HG03064 (cell line): ENCODE measurements at regions not wholly inside any gene's neighbourhood (a gene's known extent, or its start where the extent isn't known, plus 50 kb on each side); places are given as distances from the start of the nearest gene placed in this dataset.
"Not testable (repeated sequence)": the region's sequence is repeated elsewhere in the genome, so short reads cannot be mapped to it uniquely, and the experiment has no call there.

Experiments
- ATAC-seq: cut with Tn5 transposase; IDR thresholded peaks from one replicate; pipeline ENCODE4 v1.9.1; 2021; ENCODE audit warnings: low read depth; ENCODE audit not compliant: unreplicated experiment

DNA sequence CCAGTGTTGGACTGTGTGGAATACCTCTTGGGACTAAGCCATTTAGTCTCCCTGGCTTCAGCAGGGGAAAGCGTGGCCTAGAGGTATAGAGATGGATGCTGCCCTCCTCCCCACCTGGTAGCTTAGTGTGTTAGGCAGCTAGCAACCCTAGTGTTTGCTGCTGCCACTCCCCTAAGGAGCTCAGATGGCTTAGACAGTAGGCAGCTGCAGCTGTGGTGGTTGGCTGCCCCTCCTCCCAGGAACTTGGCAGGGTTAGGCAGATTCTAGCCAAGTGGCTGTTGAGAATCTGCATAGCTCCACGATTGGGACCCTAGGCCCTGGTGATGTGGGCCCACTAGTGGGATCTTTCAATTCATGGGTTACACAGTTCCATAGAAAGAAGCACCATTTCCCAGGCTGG is 550.4 kb upstream of the CHAC2 start:
- ATAC-seq, result no peak

- ATAC-seq, result no peak
These were observed 550.8 kb upstream of the CHAC2 start for GRCh38 chr2:53216805-53217204.

GRCh38 chr2:53212576-53212975 is 555.0 kb upstream of the CHAC2 start:
- no peak for ATAC-seq

GRCh38 chr2:53211201-53211774 is 556.3 kb upstream of the CHAC2 start:
- no peak for ATAC-seq

DNA sequence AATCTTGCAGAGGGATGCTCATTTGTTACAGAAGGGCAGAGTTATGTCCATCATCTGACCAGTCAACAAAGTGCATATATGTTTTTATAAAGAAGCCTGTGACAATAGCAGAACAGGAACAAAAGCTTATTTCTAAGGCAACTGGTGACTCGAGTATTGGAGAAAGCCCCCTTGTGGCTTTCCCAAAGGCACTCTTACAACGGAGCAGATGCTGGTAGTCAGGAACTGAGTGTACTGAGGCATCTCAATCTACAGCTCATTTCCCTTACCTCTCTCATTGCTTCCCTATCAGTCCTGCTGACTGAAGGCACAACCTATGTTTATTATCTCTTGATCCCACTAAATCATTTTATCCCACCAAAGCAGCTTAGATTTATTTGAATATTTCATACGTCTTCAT is 557.1 kb upstream of the CHAC2 start:
- no peak for ATAC-seq

DNA sequence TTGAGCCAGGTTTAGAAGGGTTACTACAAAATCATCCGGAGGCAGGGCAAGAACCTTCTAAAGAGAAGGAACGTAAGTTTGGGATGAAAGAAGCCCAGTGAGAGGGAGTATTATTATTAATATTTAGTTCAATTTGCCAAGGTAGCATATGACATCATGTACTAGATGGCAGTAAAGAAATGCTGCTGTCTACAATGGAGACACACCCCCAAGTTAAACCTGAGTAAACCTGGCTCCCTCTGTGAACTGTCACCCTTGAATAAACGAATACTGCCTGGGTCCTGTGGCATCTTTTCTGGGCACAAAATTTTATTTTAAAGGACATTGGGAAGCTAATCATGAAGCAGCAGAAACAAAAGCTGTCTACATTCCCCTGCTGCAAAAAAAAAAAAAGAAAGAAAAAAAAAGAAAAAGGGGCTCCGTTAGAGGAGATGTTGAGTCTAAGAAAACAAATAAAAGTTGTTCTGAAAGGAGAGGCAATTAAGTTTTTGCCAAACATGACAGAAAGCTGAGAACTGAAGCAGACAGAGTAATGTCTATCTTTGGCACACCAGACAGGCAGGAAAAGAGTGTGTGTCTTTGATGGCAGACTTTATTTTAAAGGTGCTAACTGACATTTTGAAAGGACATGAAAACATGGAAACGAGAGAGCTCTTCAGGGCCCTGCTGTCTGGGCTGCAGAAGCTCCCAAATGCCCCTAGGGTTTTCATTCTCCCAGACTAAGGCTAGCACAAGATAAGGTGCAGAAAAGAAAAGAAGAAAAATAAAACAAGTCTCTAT is 557.7 kb upstream of the CHAC2 start:
- ATAC-seq, result no peak

DNA sequence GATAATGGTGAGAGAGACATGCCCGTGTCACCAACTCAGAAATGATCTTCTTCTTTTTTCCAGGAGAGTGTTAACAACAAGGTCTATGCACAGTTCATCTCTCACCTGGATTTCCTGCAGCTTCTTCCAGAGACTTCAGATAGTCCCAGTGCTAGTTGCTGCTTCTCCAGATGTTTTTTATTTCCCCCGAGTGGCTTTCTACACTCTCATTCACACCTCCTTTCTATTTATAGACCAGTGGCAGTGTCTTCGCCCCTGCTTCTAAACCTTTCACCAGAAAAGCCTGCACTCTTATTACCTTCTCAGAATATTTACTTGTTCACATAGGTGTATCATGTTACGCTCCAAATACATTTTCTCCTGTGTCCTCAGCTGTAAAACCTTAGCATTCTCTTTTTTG is 558.8 kb upstream of the CHAC2 start:
- no peak for ATAC-seq

DNA sequence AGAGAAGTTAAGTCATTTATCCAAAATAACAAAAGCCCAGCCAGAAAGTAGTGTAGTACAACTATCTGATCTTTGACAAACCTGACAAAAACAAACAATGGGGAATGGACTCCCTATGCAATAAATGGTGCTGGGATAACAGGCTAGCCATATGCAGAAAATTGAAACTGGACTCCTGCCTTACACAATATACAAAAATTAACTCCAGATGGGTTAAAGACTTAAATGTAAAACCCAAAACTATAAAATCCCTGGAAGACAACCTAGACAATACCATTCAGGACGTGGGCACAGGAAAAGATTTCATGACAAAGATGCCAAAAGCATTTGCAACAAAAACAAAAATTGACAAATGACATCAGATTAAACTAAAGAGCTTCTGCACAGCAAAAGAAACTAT is 561.4 kb upstream of the CHAC2 start:
- ATAC-seq, result not testable (repeated sequence)

GRCh38 chr2:53202063-53202462 is 565.5 kb upstream of the CHAC2 start:
- ATAC-seq, result no peak

GRCh38 chr2:53200072-53200471 is 567.5 kb upstream of the CHAC2 start:
- ATAC-seq, result no peak

DNA sequence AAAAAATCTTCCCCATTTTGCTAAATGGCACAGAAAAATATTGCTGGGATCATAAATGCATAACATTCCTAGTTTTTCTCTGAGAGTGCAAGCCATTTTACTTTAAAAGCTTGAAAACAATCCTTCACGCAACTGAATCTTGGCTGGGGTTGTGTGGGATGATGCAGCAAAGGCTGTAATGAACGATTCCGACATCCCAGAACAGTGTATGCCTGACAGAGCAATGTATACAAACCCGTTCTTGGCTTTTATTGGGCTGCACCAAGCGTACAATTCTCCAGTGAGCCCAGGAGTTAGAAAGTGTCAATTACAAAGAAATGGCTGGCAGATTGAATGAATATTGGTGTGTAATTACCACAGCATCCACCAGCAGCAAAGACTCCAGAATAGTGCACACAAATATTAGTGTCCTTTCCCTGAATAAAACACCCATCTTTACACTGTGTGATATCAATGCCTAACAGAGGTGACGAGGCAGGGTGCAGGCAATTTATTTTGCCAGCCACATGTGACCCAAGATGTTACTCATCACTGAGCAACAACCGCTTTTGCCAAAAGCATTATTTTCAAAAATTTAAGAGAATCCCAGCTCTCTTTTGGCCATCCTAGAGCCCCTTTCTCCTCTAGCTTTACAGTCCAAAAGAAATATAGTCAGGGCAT is 578.6 kb upstream of the CHAC2 start:
- ATAC-seq, result no peak

DNA sequence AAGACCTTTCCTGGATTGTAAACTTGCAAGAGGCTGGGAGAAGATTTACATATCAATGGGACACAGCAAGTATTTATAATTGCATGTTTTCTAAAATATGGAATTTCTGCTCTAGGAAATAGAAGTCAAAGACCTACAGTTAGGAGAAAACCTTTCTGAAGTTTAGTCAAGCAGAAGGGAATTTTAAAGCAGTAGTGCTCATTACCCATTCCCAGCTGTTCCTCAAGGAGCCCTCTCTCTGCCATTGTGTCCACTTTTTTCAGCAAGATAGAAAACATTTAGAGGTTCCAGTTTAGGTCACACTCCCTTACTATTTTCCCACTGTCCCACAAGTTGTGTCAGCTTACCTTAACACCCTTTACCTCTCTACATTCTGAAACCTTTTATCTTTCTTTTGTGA is 584.0 kb upstream of the CHAC2 start:
- ATAC-seq, result no peak

DNA sequence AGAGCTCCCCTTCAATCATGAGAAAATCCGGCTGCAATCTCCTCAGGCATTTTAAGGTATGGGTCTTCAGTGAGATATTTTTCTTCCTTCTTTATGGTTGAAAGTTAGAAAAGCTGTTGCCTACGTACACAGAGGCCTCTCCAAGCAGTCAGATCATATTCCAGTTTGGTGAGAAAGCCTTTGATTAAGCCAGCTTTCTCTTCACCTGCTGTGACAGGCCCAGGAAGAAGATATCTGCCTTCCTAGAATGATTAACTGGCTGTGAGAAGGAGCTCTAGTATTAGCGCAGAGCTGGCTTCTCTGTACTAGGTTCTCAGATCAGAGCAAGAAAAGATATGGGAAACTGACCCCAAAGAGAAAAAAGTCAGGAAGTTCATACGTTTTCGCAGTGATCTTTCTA is 585.0 kb upstream of the CHAC2 start:
- ATAC-seq, result no peak

DNA sequence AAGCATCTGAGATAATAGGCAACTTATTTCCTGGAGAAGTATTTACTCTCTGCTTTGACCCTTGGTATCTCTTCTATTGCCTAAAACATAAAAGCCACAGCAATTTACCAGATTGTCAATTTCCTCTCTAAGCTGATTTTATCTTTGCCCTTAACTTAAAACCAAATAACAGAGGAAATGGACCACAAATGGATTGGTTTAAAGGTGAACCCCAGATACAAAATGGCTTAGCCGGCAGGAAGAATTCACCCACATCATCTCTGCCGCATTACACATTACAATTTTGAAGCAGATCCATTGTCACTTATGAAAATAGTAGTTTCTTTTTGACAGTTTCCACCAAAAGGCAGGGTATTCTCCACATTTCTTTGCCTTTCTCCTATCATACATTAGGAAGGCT is 585.8 kb upstream of the CHAC2 start:
- ATAC-seq, result no peak

GRCh38 chr2:53177327-53177726 is 590.3 kb upstream of the CHAC2 start:
- ATAC-seq, result no peak

GRCh38 chr2:53174539-53174938 is 593.1 kb upstream of the CHAC2 start:
- no peak for ATAC-seq

GRCh38 chr2:53173698-53174455 is 593.7 kb upstream of the CHAC2 start:
- no peak for ATAC-seq

DNA sequence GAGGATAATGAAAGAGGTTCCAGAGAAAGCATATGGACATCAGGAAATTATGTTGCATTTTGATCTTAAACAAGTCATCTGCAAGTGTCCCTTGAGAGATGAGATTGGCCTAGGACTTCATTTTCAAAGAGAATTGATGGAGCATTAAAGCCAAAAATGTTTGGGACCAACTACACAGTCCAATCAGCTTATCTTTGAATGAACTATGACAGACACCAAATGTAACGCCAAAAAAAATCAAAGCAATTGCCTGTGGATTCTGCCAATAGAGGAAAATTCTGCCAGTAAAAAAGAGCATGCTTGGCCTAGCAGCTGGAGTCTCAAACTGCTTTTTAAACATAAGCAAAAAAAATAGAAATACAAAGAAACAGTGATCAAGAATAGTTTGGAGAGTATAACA is 594.5 kb upstream of the CHAC2 start:
- no peak for ATAC-seq

DNA sequence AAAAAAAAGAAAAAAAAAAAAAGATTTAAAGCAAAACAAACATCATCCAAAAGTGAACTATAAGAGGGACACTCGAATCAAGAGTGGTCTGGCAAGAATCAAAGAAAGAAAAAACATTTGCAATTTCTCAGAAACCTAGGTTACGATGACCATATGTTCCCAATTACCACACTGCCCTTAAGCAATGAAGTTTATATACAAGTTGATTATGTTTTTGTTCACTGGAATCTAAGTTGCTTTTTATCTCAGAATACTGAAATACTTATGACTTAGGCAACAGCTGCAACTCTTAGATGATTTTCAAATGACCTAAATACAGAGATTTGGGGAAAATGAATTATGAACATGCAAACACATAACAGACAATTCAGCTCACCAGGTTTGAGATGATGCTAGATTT is 597.1 kb upstream of the CHAC2 start:
- ATAC-seq, result no peak

- no peak for ATAC-seq
These were observed 600.4 kb upstream of the CHAC2 start for GRCh38 chr2:53167227-53167626.

DNA sequence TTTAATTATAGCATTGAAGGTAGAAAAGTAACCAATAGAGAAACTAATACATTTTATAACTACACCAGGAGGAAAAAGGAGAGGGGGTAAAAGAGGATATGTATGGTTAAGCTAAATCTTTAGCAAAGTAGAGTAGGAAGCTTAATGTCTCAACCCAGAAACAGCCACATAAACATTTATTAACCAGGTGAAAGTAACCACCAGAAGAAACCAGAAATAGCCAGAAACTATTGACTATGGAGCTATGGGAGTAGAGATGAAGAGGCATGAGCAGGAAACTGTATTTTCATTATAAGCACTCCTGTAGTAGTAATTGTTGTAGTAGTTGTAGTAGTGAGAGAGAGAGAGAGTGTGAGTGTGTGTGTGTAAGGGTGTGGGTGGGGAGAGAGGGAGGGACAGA is 617.5 kb upstream of the CHAC2 start:
- no peak for ATAC-seq
